GM19438 (cell line): ENCODE measurements at regions not wholly inside any gene's neighbourhood (a gene's known extent, or its start where the extent isn't known, plus 50 kb on each side); places are given as distances from the start of the nearest gene placed in this dataset.

ENCODE experiments used
- ATAC-seq: cut with Tn5 transposase; IDR thresholded peaks from one replicate; pipeline ENCODE4 v1.9.1; 2021; ENCODE audit warnings: low read depth; ENCODE audit not compliant: unreplicated experiment

- no peak for ATAC-seq
Observed at GRCh38 chr14:101040538-101041442, 137.3 kb upstream of the RTL1 start.

- ATAC-seq: no peak
Observed at GRCh38 chr14:101043891-101044290, 140.4 kb upstream of the RTL1 start.

DNA sequence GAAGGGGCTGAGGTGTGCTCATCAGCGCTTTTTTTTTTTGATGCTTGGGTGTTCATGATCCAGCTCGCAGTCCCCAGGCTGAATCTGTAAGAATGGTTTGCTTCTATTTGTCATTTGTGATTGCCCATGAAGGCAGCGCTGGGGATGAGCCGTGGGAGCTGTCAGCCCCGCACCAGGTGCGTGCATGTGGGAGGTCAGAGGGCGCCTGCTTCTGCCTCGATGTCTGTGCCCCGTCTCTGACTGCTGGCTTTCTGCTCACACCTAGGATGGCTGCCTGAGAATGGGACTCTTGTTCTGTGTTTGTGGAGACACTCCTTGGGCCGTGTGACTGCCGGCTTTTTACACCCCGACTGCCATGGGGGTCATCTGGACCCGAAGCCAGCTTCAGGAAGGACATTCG is 141.2 kb upstream of the RTL1 start:
- no peak for ATAC-seq

GRCh38 chr14:101045511-101045910 is 142.0 kb upstream of the RTL1 start:
- ATAC-seq: no peak

- no peak for ATAC-seq
Observed at GRCh38 chr14:101046071-101046470, 142.5 kb upstream of the RTL1 start.

DNA sequence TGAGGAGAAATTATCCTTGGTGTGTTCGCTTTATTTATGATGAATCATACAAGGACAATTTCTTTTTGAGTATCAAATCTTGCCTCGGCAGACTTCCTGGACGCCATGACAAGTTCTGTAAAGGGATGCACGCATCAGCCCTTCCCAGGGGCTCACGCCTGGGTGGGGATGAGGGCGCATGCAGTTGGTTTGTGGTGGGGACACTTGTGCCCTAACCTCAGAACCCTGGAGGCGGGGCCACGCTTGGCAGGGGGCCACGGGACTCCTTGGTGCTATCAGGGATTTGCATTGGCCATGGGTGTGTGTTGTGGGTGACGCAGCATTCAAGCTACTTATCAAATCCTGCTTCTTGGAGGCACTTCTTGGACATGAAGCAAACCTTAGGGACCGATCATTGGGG is 143.8 kb upstream of the RTL1 start:
- ATAC-seq: no peak

DNA sequence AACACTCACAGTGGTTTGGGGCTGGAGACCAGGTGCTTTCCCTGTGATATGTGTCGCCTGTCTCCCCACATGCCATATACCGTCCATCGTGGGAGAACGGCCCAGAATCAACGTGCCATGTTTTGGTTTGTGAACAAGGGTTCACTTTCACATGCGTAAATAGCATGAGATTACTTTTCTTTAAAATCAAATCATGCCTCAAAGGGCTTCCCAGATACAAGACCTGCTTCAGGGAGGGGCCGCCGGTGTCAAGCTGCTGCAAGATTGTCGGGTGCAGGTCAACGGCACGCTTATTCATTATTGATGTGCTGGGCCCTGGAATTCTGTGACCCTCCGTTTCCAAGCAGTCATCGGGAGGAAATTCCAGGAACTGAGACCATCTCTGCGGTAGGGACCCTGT is 145.2 kb upstream of the RTL1 start:
- ATAC-seq: no peak

- ATAC-seq: no peak
Observed at GRCh38 chr14:101049511-101049910, 146.0 kb upstream of the RTL1 start.

DNA sequence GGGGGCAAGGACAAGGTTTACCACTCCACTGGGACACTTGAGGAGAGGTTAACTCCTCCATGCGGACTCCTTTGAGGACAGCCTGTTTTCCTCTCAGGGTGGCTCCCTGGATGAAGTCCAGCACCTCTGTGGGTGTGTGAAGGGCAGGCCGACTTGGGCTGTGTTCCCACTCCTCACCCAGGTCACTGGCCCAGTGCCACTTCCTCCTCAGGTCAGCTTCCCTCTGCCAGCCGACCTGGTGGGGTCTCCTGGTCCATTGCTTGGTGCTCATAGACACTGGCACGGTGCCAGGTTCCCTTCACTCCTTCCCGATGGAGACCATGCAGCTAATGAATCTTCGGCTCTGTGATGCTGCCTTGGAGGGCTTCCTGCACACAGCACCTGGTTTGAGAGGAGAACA is 146.4 kb upstream of the RTL1 start:
- ATAC-seq: no peak

GRCh38 chr14:101050901-101051490 is 147.5 kb upstream of the RTL1 start:
- ATAC-seq: no peak

- no peak for ATAC-seq
Observed at GRCh38 chr14:101054671-101055070, 151.1 kb upstream of the RTL1 start.

GRCh38 chr14:101055106-101055662 is 151.7 kb upstream of the RTL1 start:
- ATAC-seq: no peak

GRCh38 chr14:101055776-101056374 is 152.4 kb upstream of the RTL1 start:
- no peak for ATAC-seq

- no peak for ATAC-seq
Observed at GRCh38 chr14:101056446-101056845, 152.9 kb upstream of the RTL1 start.

DNA sequence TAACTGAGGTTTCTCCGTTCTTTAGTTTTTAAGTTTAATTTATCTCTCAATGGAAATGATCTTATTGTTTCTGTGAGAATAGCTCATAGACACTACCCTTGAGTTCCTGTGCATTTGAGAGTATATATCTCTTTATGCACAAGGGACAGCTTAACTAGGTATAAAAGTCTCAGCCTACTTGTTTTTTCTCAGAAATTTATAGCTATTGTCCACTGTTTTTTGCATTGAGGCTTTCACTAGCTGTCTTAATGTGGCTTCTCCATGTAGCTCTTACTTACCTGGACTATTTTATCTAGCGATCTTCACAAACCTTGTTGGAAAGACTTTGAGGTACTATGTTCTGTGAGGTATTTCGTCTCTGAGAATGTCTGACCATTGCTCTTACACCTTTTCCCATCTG is 153.9 kb upstream of the RTL1 start:
- ATAC-seq: no peak

DNA sequence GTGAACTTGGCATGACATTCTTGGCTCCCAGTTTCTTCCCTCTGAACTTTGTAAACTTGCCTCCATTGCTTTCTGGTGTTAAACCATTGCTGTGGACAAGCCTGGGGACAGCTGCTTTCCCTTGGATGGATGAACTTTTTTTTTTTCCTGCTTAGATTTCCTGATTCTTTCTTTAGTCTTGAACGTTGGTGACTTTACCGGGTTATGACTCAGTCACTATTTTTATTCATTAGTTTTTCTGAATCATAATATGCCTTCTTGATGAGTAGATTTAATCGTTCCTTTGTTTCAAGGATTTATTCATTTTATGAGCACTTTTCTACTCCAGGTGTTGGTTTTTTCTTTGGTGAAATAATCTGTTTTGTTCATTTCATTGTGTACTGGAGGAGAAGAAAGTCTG is 155.0 kb upstream of the RTL1 start:
- ATAC-seq: no peak

DNA sequence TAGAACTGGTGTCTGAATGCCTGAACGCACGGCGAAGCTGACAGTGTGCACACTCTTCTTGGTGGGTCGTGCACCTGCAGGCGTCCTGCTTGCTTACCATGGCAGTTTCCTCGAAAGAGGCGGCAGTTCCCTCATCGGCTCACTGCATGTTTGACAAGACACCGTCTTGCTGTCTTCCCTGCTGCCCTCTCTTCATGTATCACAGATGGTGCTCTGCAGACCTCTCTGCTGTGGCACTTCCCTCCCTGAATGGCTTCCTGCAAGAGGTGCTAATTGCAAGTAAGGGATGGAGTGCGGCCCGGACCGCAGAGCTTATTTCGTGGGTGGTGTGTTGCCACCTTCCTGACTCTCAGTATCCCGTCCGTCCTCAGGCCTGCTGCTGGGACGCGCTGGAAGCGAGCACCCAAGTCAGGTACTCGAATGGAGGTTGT is 156.7 kb upstream of the RTL1 start:
- ATAC-seq: no peak

DNA sequence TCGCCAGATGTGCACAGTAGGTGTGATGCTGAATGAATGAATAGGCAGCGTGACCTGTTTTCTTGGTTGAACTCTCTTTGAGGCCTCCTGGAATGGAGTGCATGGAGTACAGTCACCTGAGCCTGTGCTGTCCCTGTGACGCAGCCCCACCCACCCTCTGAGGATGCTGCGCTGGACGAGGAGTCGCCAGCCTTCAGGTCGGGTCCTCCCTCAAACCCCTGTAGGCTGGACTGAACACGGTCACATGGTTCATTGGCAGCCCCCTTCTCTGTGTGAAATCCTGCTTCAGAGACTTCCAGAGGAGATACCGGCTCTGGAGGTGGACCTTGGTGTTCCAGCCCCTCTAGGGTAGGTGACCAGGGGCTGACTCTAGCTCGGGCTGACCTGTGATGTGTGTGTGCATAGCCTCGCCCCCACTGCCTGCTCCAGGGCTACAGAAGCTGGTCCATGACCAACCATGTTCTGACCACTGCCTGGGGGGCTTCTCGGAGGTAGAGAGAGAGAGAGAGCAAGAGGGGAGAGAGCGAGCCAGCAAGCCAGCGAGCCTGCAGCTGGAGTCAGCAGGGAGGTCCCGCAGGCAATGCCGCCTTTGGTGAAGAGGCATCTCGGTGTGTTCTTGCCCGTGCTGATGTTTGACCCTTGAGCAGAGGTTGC is 158.0 kb upstream of the RTL1 start:
- ATAC-seq: no peak

- ATAC-seq: no peak
Observed at GRCh38 chr14:101062065-101062450, 158.5 kb upstream of the RTL1 start.

DNA sequence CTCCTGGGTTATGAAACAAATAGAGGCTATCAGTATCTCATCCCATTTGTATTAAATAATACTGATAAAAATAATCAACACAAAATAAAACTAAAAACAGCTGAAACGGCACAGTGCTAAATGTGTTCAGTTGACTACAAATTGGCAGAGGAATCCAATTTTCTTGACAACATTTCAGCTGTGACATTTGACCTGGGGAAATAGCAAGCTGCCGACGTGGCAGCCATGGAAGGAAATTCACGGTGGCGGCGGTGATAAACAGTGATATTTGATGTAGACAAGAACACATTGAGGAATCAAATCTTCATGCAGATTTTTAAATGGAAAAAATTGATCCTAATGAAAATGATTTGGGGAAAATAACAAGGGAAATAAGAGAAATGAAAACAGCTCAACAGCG is 159.1 kb upstream of the RTL1 start:
- no peak for ATAC-seq

GRCh38 chr14:101063121-101063520 is 159.6 kb upstream of the RTL1 start:
- no peak for ATAC-seq
